Activated CD4-positive, alpha-beta memory T cell treated with anti-CD3 and anti-CD28 coated beads for 36 hours (primary cell): ENCODE measurements at regions not wholly inside any gene's neighbourhood (a gene's known extent, or its start where the extent isn't known, plus 50 kb on each side); places are given as distances from the start of the nearest gene placed in this dataset.
"Not testable (repeated sequence)": the region's sequence is repeated elsewhere in the genome, so short reads cannot be mapped to it uniquely, and the experiment has no call there.

Experiments
- CTCF ChIA-PET: fragments of 350-600 bp; sonication (Branson Sonifier 250); formaldehyde crosslinking; loops from one replicate; lab custom pipeline; 2021; ENCODE audit warnings: antibody characterized with exemption, inconsistent platforms; lab: Charles Lee
- POLR2A ChIA-PET: fragments of 350-600 bp; sonication (Branson Sonifier 250); formaldehyde crosslinking; loops from one replicate; lab custom pipeline; 2021; ENCODE audit warnings: antibody characterized with exemption; lab: Charles Lee
- DNase-seq: peaks from one replicate; pipeline ENCODE4 v3.0.0-alpha.2; 2020
- H3K27ac Mint-ChIP-seq: one replicate; pipeline ENCODE4 v1.8.0; 2021; ENCODE audit warnings: mixed read lengths
- H3K27me3 Mint-ChIP-seq: one replicate; pipeline ENCODE4 v1.8.0; 2021; ENCODE audit warnings: mixed read lengths
- H3K36me3 Mint-ChIP-seq: one replicate; pipeline ENCODE4 v1.8.0; 2021; ENCODE audit warnings: mixed read lengths
- H3K4me1 Mint-ChIP-seq: one replicate; pipeline ENCODE4 v1.8.0; 2021; ENCODE audit warnings: low read depth, mixed read lengths
- H3K4me3 Mint-ChIP-seq: one replicate; pipeline ENCODE4 v1.8.0; 2021; ENCODE audit warnings: mild to moderate bottlenecking, mixed read lengths
- H3K9me3 Mint-ChIP-seq: one replicate; pipeline ENCODE4 v1.8.0; 2021; ENCODE audit warnings: mixed read lengths
- intact Hi-C: fragments of 100-400 bp; cut with micrococcal nuclease; formaldehyde crosslinking; loops from one replicate; pipeline ENCODE4 v1.15.1; 2023

- POLR2A ChIA-PET, H3K9me3 Mint-ChIP-seq, DNase-seq, H3K4me1 Mint-ChIP-seq, CTCF ChIA-PET, H3K36me3 Mint-ChIP-seq, H3K4me3 Mint-ChIP-seq, H3K27me3 Mint-ChIP-seq, intact Hi-C loops, H3K27ac Mint-ChIP-seq: not testable (repeated sequence)
These were observed 1352.7 kb downstream of the GATA3 start for GRCh38 chr10:9407201-9407600.

GRCh38 chr10:9416331-9416730, 1361.8 kb downstream of the GATA3 start:
- no peaks in the 10 kb centered on the region for H3K9me3 Mint-ChIP-seq
- intact Hi-C loops = no loop called here
- no peak overlapping the region for H3K27ac Mint-ChIP-seq
- no peak for DNase-seq
- H3K27me3 Mint-ChIP-seq = peaks cover 8% of the 10 kb centered on the region
- no peaks in the 10 kb centered on the region for H3K36me3 Mint-ChIP-seq
- CTCF ChIA-PET = no interaction called here
- POLR2A ChIA-PET = no interaction called here
- no peaks in the 10 kb centered on the region for H3K4me1 Mint-ChIP-seq
- H3K4me3 Mint-ChIP-seq = no peak overlapping the region

GRCh38 chr10:9419757-9420156, 1365.3 kb downstream of the GATA3 start:
- Mint-ChIP-seq H3K9me3 (peaks cover 4% of the 10 kb centered on the region), H3K36me3 (no peaks in the 10 kb centered on the region), H3K4me1 (no peaks in the 10 kb centered on the region), H3K27ac (no peak overlapping the region), H3K4me3 (no peak overlapping the region), H3K27me3 (peaks cover 15% of the 10 kb centered on the region)
- ChIA-PET CTCF (interaction anchor here (0.6 kb wide), 1 partner anchor 551 kb away, joined by 3 read pairs; no protein-coding TSS in a partner anchor), POLR2A (no interaction called here)
- DNase-seq = no peak
- intact Hi-C loops = no loop called here

GRCh38 chr10:9427209-9427608, 1372.7 kb downstream of the GATA3 start:
- Mint-ChIP-seq H3K4me3 (no peak overlapping the region), H3K36me3 (no peaks in the 10 kb centered on the region), H3K27ac (no peak overlapping the region), H3K27me3 (peaks cover 12% of the 10 kb centered on the region), H3K4me1 (no peaks in the 10 kb centered on the region), H3K9me3 (peaks cover 23% of the 10 kb centered on the region)
- POLR2A ChIA-PET = no interaction called here
- intact Hi-C loops = no loop called here
- no peak for DNase-seq
- CTCF ChIA-PET = no interaction called here

- H3K27ac Mint-ChIP-seq = no peak overlapping the region
- POLR2A ChIA-PET = no interaction called here
- H3K4me1 Mint-ChIP-seq = no peaks in the 10 kb centered on the region
- no peak for DNase-seq
- no peak overlapping the region for H3K4me3 Mint-ChIP-seq
- H3K27me3 Mint-ChIP-seq = no peaks in the 10 kb centered on the region
- no peaks in the 10 kb centered on the region for H3K36me3 Mint-ChIP-seq
- no peaks in the 10 kb centered on the region for H3K9me3 Mint-ChIP-seq
- CTCF ChIA-PET = no interaction called here
- intact Hi-C loops = no loop called here
These were observed 1382.6 kb downstream of the GATA3 start for GRCh38 chr10:9437131-9437530.

- Mint-ChIP-seq H3K4me1 (no peaks in the 10 kb centered on the region), H3K4me3 (no peak overlapping the region), H3K36me3 (no peaks in the 10 kb centered on the region), H3K9me3 (no peaks in the 10 kb centered on the region), H3K27ac (no peak overlapping the region), H3K27me3 (no peaks in the 10 kb centered on the region)
- ChIA-PET POLR2A (no interaction called here), CTCF (no interaction called here)
- DNase-seq = no peak
- intact Hi-C loops = no loop called here
These were observed 1389.3 kb downstream of the GATA3 start for GRCh38 chr10:9443758-9444157.

- H3K27ac Mint-ChIP-seq = no peak overlapping the region
- H3K4me1 Mint-ChIP-seq = no peaks in the 10 kb centered on the region
- peaks cover 12% of the 10 kb centered on the region for H3K9me3 Mint-ChIP-seq
- no peak for DNase-seq
- no peak overlapping the region for H3K4me3 Mint-ChIP-seq
- ChIA-PET POLR2A (interaction anchor here (1.1 kb wide), 1 partner anchor 8 kb away, joined by 4 read pairs; no protein-coding TSS in a partner anchor), CTCF (no interaction called here)
- H3K36me3 Mint-ChIP-seq = no peaks in the 10 kb centered on the region
- peaks cover 2% of the 10 kb centered on the region for H3K27me3 Mint-ChIP-seq
- intact Hi-C loops = no loop called here
These were observed 1395.0 kb downstream of the GATA3 start for GRCh38 chr10:9449530-9449929.

- Mint-ChIP-seq H3K27me3 (peaks cover 2% of the 10 kb centered on the region), H3K27ac (no peak overlapping the region), H3K4me3 (no peak overlapping the region), H3K9me3 (peaks cover 12% of the 10 kb centered on the region), H3K4me1 (no peaks in the 10 kb centered on the region), H3K36me3 (no peaks in the 10 kb centered on the region)
- intact Hi-C loops = no loop called here
- DNase-seq = no peak
- POLR2A ChIA-PET = no interaction called here
- CTCF ChIA-PET = no interaction called here
These were observed 1396.3 kb downstream of the GATA3 start for GRCh38 chr10:9450801-9451200.

GRCh38 chr10:9451211-9451773, 1396.8 kb downstream of the GATA3 start:
- Mint-ChIP-seq H3K9me3 (peaks cover 12% of the 10 kb centered on the region), H3K36me3 (no peaks in the 10 kb centered on the region), H3K27me3 (peaks cover 2% of the 10 kb centered on the region), H3K27ac (no peak overlapping the region), H3K4me3 (no peak overlapping the region), H3K4me1 (no peaks in the 10 kb centered on the region)
- ChIA-PET POLR2A (no interaction called here), CTCF (no interaction called here)
- intact Hi-C loops = no loop called here
- DNase-seq = no peak

- peaks cover 12% of the 10 kb centered on the region for H3K9me3 Mint-ChIP-seq
- intact Hi-C loops = no loop called here
- ChIA-PET POLR2A (no interaction called here), CTCF (no interaction called here)
- no peak for DNase-seq
- no peak overlapping the region for H3K4me3 Mint-ChIP-seq
- H3K27ac Mint-ChIP-seq = no peak overlapping the region
- no peaks in the 10 kb centered on the region for H3K4me1 Mint-ChIP-seq
- H3K27me3 Mint-ChIP-seq = peaks cover 2% of the 10 kb centered on the region
- no peaks in the 10 kb centered on the region for H3K36me3 Mint-ChIP-seq
These were observed 1397.6 kb downstream of the GATA3 start for GRCh38 chr10:9452056-9452455.

GRCh38 chr10:9453871-9454270, 1399.4 kb downstream of the GATA3 start:
- H3K27ac Mint-ChIP-seq, H3K4me1 Mint-ChIP-seq, CTCF ChIA-PET, H3K4me3 Mint-ChIP-seq, H3K36me3 Mint-ChIP-seq, DNase-seq, POLR2A ChIA-PET, H3K27me3 Mint-ChIP-seq, intact Hi-C loops: not testable (repeated sequence)
- peaks cover 12% of the 10 kb centered on the region for H3K9me3 Mint-ChIP-seq

- intact Hi-C loops = no loop called here
- CTCF ChIA-PET = no interaction called here
- no peaks in the 10 kb centered on the region for H3K9me3 Mint-ChIP-seq
These were observed 1415.2 kb downstream of the GATA3 start for GRCh38 chr10:9469663-9470205.

GRCh38 chr10:9470581-9470980, 1416.1 kb downstream of the GATA3 start:
- Mint-ChIP-seq H3K9me3 (no peaks in the 10 kb centered on the region), H3K27me3 (no peaks in the 10 kb centered on the region), H3K36me3 (no peaks in the 10 kb centered on the region), H3K4me1 (no peaks in the 10 kb centered on the region), H3K27ac (no peak overlapping the region), H3K4me3 (no peak overlapping the region)
- ChIA-PET CTCF (no interaction called here), POLR2A (no interaction called here)
- intact Hi-C loops = no loop called here
- DNase-seq = no peak

More at GRCh38 chr10:9469663-9470205, 1415.2 kb downstream of the GATA3 start:
- Mint-ChIP-seq H3K36me3 (no peaks in the 10 kb centered on the region), H3K27ac (no peak overlapping the region), H3K4me3 (no peak overlapping the region), H3K4me1 (no peaks in the 10 kb centered on the region), H3K27me3 (no peaks in the 10 kb centered on the region)
- no peak for DNase-seq
- POLR2A ChIA-PET = no interaction called here
